GM12864 (cell line): ENCODE measurements at regions not wholly inside any gene's neighbourhood (a gene's known extent, or its start where the extent isn't known, plus 50 kb on each side); places are given as distances from the start of the nearest gene placed in this dataset.

Source experiments
- DNase-seq: peaks from one replicate; pipeline ENCODE4 v3.0.0-alpha.2; 2011; ENCODE audit warnings: low read depth
- H3K4me3 ChIP-seq: 2 replicates; pipeline ENCODE4 v1.5.1; 2011; ENCODE audit warnings: mild to moderate bottlenecking, low read depth, low read length, control low read depth
- TF ChIP-seq, protein P1 (sequence below): IDR thresholded peaks from 2 replicates; pipeline ENCODE4 v1.5.1; 2011; ENCODE audit warnings: low read depth, mild to moderate bottlenecking, moderate library complexity, low read length, control low read depth, inconsistent platforms; ENCODE audit errors: missing control alignments

DNA sequence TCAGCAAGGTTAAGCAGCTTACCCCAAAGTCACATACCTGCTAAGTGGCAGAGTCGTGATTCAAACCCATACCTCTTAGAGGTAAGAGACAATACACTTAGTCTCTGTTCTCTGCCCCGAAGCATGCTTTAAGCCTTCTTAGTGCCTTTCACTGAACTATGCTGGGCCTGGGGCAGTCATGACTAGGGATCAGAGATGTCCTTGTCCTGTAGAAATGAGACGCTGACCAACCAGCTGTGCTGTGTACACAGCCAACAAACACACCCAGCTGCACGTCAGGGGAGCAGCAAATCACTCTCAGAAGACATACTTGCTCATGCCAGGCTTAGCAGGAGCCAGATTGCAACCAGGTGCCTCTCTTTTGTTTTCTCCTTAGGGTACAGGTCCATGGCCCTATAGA lies 255.7 kb downstream of the BUD13 start:
- no peak for DNase-seq
- TF ChIP-seq, protein P1, sequence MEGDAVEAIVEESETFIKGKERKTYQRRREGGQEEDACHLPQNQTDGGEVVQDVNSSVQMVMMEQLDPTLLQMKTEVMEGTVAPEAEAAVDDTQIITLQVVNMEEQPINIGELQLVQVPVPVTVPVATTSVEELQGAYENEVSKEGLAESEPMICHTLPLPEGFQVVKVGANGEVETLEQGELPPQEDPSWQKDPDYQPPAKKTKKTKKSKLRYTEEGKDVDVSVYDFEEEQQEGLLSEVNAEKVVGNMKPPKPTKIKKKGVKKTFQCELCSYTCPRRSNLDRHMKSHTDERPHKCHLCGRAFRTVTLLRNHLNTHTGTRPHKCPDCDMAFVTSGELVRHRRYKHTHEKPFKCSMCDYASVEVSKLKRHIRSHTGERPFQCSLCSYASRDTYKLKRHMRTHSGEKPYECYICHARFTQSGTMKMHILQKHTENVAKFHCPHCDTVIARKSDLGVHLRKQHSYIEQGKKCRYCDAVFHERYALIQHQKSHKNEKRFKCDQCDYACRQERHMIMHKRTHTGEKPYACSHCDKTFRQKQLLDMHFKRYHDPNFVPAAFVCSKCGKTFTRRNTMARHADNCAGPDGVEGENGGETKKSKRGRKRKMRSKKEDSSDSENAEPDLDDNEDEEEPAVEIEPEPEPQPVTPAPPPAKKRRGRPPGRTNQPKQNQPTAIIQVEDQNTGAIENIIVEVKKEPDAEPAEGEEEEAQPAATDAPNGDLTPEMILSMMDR, result no peak
- no peak overlapping the region for H3K4me3 ChIP-seq

DNA sequence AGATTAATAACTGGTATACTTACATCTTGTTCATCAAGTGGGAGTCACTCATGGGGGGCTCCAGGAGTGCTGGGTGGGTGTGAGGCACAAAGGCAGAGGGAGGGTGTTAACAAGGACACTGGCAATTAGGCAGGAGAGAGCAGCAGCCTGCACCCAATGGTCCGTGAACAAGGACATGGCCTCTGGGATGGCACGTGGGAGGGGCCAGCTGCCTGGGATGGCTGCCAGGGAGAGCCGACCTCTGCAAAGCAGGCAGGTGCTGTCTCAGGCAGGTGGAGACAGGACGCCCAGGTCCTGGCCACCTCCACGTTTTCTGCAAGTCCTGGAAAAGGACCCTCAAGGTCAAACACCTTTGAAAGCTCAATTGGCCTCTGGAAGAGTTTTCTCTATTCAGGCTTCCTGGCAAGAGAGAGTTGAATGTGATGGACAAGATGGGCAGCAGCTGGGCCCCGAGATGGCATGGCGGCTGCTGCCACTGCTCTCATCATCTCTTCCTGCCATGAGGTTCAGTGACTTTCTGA lies 257.1 kb downstream of the BUD13 start:
- H3K4me3 ChIP-seq, result no peak overlapping the region
- no peak for DNase-seq
- TF ChIP-seq, protein P1, result no peak

DNA sequence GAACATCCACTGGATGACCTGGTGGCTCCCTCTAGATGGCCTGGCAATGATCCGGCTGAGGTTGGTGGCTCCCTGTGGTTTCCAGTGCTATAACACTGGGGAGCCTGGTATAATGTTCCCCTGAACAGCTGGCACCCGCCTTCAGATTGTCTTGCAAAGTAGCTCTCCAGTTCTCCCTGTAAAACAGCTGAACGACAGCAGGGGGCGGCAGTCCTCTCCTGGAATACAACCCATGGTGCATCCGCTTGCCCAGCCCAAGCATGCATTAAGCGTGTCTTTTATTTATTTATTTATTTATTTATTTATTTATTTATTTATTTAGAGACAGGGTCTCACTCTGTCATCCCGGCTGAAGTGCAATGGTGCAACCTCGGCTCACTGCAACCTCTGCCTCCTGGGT lies 258.9 kb downstream of the BUD13 start:
- peak; percentile 8 for DNase-seq
- TF ChIP-seq, protein P1, result peak; percentile 58
- H3K4me3 ChIP-seq, result no peak overlapping the region

DNA sequence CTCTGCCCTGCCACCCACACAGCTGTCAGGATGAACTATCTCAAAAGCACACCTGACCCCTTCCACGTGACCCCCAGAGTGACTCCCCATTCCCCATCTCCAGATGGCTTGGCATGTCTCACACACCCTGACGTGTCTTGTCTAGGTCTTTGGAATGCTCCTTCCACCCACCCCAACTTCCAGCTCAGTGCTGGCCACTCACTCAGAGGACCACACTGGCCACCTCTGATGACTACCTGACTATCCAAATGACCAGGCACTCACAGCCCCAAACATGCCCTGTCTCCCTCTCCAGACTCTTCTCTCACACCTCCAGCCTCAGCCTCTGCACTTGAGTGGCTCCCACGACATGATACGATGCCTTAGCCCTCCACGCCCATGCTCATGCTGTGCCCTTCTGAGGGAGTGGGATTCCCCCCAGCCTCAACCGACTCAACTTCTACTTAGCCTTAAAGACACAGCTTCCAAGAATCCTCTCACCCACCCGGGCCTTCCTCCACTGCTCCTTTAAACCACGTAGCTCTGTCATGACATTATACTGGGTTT lies 259.4 kb downstream of the BUD13 start:
- no peak for DNase-seq
- no peak overlapping the region for H3K4me3 ChIP-seq
- TF ChIP-seq, protein P1, result no peak

DNA sequence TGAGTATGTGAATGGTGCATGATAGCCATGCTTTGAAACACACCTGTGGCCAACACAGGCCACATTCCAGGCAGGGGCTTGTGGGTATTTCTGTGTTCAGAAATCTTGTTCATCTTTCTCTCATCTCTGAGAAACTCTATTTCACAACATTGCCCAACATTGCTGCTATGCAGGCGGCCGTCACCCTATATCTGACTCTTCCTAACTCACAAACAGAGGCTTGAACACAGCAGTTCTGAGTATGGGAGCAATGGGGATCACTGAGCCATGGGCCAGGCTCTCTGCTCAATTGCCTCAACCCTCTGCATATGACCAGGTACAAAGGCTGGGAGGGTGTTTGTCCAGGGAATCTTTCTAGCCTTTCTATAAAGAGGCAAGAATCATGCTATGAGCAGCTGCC lies 259.9 kb downstream of the BUD13 start:
- TF ChIP-seq, protein P1, result no peak
- no peak overlapping the region for H3K4me3 ChIP-seq
- DNase-seq, result no peak

DNA sequence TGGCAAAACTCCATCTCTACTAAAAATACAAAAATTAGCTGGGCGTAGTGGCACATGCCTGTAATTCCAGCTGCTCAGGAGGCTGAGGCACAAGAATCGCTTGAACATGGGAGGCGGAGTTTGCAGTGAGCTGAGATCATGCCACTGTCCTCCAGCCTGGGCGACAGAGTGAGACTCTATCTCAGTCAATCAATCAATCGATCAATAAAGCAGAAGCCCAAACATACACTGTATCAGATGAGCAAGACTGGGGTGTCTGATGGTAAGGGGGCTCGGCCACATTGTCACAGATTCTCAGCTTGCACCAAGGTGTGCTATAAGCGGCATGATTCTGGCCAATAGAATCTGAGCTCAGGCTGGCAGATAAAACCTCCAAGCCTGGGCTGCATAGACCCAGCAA lies 261.1 kb downstream of the BUD13 start:
- TF ChIP-seq, protein P1, result no peak
- no peak for DNase-seq
- no peak overlapping the region for H3K4me3 ChIP-seq
